ENCODE measurements at regions not wholly inside any gene's neighbourhood (a gene's known extent, or its start where the extent isn't known, plus 50 kb on each side); places are given as distances from the start of the nearest gene placed in this dataset.

GRCh38 chr5:8134609-8135008 lies 265.7 kb downstream of the MTRR start:
- TF ChIP-seq CTCF (IDR thresholded peaks at IDR 0.05; ENCODE audit: low read depth, low read length) (no peak), MAX (IDR thresholded peaks at IDR 0.05; ENCODE audit: low read depth, low read length) (no peak), POLR2A (IDR thresholded peaks at IDR 0.05; ENCODE audit: extremely low read depth, insufficient read length) (no peak), MYC (IDR thresholded peaks at IDR 0.05; ENCODE audit: low read depth, low read length) (no peak)
